ENCODE measurements at regions not wholly inside any gene's neighbourhood (a gene's known extent, or its start where the extent isn't known, plus 50 kb on each side); places are given as distances from the start of the nearest gene placed in this dataset.
"Not testable (repeated sequence)": the region's sequence is repeated elsewhere in the genome, so short reads cannot be mapped to it uniquely, and the experiment has no call there.

DNA sequence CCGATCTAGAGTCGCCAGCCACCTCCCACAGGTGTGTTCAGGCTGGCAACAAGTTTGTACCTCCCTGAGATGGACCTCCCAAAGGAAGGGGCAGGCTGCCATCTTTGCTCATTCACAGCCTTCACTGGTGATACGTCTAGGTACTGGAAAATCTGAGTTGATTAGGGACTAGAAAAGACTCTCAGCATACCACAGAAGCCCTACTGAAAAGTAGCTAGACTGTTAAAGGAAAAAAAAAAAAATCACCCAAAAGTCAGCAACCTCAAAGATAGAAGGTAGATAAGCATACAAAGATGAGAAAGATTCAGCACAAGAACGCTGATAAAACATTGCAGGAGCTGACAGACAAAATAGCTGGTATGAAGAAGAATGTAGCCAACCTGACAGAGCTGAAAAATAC lies 128.6 kb upstream of the WDR75 start:
- no peak for DNase-seq

DNA sequence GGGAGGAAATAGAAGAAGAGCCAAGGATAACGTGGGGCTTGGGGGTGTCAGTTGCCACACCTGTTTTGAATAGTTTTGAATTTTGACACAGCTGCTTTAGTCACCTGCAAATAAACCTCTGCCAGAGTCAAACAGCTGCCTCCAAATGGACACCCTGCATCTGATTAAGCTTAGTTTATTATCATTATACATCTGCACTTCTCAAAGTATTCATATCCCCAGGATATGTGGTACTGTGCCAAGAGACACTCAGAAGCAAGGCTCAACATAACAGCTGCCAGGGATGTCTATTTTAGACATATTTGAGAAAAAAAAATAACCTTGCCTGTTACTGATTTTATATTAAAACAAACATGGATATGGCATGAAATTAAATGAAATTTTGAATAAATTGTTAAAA lies 122.5 kb upstream of the WDR75 start:
- DNase-seq = no peak

DNA sequence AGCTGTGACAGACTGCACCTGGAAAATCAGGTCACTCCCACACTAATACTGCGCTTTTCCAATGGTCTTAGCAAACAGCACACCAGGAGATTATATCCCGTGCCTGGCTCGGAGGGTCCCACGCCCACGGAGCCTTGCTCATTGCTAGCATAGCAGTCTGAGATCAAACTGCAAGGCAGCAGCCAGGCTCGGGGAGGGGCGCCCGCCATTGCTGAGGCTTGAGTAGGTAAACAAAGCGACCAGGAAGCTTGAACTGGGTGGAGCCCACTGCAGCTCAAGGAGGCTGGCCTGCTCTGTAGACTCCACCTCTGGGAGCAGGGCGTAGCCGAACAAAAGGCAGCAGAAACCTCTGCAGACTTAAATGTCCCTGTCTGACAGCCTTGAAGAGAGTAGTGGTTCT lies 121.8 kb upstream of the WDR75 start:
- not testable (repeated sequence) for DNase-seq

DNA sequence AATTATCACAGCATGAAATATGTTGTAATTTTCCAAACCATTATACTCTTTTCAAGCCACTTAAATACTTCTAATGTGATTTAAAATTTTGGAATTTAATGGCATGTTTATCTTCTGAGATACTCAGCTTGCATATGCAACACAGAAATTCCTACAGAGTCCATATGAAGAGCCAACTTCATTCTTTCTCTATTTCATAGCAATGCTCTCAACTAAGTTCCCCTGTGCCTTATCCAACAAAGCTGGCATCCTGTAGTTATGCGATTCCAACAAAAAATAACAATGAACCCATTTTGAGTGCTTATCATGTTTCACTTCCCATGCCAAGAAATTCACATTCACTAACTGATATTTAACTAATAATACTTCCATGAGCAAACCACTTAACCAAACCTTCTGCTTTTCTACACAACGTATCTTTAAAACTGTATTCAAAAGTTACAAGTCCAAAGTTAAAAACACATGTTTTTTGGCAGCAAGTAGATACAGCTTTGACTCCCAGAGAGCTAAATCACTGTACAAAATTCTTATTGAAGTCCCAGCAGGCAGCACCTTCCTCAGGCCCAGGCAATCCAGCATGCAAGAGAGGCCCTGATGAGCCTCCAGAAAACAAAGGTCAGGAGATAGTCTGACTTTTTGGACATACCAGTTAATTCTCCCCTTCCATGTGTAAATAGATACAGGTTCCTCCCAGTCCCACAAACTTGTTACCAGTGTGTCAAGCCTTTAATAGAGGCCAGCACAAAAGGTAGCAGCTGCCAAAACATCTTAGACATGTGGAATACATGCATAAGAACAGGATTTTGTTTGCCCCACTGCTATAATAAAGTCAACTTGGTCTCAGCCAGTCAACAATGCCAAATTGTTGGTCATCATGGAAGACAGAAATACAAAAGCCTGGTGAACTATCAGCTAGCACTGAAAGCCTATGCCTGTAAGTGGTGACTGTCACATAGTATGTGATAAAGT lies 113.1 kb upstream of the WDR75 start:
- DNase-seq = peak; percentile 82

DNA sequence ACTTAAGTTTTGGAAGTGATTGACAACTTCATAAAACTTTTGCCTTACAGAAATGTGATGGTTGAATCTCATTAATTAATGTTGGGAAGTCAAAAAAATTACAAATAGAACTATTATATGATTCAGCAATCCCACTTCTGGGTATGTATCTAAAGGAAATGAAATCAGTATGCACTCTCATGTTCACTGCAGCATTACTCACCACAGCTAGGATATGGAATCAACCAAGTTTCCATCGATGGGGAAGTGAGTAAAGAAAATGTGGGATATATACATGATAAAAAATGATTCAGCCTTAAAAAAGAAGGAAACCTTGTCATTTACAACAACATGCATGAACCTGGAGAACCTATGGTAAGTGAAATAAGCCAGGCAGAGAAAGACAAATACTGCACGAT lies 112.4 kb upstream of the WDR75 start:
- peak; percentile 88 for DNase-seq

DNA sequence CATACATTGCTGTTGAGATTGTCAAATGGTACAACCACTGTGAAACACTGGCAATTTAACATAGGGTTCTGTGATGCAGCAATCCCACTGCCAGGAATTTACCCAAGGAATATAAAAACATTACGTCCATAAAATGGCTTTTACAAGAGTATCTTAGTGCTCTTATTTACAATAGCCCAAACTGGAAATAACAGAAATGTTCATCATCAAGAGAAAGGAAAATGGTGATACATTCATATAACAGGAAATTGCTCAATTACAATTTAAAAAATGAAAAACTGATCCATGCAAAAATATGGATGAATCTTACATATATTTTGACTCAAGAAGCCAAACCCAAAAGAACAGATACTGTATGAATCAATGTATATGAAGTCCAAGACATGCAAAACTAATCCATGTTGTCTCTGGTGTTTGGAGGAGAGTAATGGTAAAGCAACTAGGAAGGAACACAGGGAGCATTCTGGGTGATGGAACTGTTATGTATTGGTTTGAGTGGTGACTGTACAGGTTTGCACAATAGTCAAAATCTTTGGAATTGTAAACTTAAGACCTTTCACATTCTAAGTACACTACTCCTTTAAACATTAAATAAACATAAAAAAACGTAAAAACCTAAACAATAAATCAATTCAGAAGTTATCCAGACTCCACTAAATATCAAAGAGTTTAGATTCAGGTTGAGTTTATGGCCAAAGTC lies 104.8 kb upstream of the WDR75 start:
- DNase-seq = no peak

DNA sequence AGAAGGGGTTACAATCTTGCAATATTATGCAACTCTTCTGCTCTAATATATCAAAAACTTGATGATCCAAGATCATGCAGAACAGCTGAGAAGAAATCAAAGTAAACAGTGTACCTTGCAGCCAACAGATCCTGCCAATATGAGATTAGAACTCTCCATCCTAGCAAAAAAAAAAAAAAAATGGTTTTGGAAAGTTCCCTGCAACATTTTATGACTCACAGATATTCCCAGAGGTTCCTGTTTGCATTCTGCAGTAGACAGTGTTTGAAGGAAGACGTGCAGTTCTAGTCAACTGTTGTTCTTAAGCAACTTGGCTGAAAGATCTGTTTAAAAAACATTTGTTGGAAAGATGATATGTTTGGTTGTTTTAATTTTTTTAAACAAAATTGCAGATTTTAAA lies 103.6 kb upstream of the WDR75 start:
- DNase-seq = peak; percentile 72

DNA sequence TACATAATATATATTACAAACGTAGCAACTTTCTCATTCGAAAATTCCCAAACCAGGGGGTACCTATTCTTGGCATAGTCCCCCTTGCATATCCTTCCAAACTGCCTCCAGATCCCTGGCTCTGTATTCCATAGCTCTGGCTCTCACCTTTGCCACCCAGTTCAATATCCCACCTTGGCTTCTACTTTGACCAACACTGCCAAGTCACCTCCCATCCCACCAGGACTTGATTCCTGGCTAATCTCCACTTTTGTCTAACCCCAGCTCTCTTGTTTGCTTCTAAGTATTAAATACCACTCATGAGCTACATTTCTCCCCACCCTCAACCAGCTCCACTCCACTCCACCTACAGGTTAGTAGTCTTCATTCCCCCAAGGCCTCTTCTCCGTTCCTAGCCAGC lies 103.2 kb upstream of the WDR75 start:
- no peak for DNase-seq

DNA sequence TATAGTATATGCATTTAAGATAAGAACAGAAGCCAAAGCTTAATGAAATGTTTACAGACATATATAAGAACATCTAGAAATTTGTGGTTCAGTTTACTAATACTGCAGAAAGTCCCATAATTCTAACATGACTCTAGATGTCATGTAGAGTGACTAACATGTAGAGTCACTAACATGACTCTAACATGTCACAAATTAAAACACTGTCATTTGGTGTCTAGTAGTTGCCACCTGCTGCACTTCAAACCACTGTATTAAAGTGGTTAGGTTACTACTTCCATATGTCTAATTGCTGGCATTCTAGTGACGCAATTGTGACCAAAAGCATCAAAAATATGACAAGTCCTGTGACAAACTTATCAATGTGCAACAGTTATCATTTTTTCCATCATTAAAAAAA lies 100.2 kb upstream of the WDR75 start:
- no peak for DNase-seq

DNA sequence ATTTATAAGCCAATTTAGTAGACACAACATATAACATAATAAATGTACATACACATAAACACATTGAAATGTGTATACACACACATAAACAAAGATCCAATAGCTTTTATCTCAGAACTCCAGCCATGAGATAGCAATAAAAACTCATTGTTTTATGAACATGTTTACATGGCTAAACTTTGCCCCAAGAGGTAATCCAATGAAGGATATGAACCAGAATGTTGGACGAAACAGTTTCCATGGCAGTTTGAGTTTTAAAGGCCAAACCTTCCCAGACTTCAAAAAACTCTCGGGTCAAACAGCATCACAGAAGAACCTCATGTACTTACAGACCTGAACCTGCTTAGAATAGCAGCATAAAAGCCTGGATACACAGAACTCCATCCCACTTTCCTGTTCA lies 97.2 kb upstream of the WDR75 start:
- DNase-seq = no peak

DNA sequence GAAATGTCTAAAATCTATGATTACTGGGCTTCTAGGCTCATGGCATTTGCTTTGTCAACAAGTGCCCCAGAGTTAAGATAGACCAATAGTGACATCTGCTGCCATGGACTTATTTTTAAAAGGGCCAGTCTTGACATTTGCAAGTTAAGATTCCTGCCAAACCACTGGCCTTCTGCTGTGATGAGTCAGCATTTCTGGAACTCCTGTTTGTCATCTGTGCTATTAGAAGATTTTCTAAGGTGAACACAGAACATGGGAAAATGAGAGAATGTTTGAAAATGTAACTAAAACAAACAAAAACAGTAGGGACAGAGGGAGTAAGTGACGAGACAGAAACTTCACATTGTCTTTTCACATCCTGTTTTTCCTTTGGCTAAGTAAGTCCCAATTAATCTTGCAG lies 93.7 kb upstream of the WDR75 start:
- peak; percentile 96 for DNase-seq

DNA sequence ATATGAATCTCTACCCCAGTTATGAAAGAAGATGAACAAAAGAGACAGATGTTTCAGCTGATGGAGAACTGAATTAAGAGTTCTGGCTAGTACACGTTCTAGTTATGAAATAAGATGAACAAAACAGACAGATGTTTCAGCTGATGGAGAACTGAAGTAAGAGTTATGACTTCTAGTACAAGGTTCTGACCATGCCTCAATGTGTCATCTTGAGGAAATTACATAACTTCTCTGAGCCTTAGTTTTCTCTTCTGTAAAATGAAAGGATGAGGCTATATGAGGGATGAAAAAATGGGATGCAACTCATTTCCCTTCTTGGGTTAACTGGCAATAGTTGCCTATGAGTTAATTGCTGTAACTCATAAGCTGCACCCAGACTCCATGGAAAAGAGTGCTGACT lies 92.9 kb upstream of the WDR75 start:
- no peak for DNase-seq

DNA sequence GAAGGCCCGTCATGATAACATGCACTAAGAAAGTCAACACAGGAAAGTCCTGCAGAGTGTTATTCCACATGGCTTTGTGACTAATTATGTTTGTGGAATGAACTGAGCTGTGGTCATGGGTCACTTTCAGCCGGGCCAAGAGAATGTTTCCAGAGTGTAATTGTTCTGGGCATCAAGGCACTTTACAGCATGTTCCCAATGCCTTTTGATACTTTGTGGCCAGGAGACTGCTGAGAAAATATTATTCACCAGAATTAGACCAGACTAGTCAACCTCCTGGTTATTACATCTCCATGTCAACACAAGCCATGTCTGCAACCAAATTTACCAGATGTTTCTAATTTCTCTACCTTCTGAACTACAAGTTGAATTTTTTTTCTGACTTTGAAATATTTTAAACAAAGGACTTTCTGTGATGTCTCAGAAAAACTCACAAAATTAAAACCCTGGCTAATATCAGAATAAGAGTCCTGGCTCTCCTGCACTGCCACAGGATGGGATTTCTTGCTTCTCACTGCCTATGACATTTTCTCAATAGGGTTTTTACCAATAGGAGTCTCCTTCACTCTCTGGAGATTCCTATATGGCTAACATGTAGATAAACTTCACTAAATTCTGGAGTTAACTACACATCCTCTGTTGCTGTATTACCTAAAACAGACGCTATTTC lies 90.6 kb upstream of the WDR75 start:
- peak; percentile 89 for DNase-seq

DNA sequence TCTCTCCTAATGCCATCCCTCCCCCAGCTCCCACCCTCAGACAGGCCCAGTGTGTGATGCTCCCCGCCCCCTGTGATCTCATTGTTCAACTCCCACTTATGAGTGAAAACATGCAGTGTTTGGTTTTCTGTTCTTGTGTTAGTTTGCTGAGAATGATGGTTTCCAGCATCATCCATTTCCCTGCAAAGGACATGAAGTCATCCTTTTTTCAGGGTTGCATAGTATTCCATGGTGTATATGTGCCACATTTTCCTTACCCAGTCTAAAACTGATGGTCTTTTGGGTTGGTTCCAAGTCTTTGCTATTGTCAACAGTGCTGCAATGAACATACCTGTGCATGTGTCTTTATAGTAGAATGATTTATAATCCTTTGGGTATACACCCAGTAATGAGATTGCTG lies 89.3 kb upstream of the WDR75 start:
- DNase-seq = not testable (repeated sequence)

DNA sequence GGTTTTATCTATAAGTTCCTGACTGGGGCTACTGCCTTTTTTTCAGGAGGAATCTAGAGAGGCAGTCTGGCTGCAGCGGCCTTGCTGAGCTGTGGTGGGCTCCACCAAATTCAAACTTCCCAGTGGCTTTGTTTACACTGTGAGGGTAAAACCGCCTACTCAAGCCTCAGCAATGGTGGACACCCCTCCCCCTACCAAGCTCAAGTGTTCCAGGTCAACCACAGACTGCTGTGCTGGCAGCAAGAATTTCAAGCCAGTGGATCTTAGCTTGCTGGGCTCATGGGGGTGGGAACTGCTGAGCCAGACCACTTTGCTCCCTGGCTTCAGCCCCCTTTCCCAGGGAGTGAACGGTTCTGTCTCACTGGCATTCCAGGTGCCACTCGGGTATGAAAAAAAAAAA lies 83.9 kb upstream of the WDR75 start:
- peak; percentile 58 for DNase-seq

DNA sequence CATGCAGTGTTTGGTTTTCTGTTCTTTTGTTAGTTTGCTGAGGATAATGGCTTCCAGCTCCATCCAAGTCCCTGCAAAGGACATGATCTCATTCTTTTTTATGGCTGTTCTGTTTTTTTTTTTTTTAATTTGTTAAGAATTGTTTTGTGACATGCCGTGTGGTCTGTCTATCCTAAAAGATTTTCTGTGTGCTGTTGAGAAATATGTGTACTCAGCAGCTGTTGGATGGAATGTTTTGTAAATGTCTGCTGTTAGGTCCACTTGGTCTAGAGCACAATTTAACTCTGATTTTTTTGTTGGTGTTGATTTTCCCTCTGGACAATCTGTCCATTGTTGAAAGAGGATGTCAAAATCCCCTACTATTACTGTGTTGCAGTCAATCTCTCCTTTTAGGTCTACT lies 80.4 kb upstream of the WDR75 start:
- DNase-seq = no peak

DNA sequence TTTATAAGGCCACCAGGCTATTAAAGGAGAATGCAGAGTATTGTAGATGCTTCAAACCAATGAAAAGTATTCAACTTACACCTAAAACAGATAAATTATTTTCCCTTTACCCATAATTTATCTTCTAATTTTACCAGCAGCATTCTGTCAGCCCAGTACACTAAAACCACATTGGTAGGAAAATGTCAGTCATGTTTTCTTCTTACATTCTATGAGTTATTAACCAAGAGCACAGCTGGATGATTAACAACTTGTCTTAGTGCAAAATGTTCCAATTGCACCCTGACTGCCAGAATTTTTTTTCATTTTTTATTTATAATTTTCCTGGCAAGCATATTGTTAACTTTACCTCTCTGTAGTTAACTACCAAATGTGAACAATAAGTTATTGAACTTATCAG lies 79.0 kb upstream of the WDR75 start:
- DNase-seq = no peak

DNA sequence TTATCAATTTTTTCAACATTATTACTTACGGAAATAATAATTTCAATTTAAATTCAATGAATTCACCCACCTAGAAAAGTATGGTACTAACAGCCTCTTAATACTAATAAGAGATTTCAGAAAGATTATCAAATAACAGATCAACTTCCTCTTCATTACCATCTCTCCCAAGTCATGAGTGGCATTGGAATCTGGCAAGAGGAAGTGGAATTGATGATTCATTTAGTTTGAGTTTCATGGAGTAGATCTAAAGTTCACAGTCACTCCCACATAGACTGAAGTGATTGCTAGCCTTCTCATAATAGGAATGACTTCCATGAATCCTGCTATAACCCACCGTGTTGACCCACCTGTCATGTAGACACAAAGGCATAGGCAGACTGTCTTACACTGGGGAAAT lies 77.7 kb upstream of the WDR75 start:
- DNase-seq = peak; percentile 73

DNA sequence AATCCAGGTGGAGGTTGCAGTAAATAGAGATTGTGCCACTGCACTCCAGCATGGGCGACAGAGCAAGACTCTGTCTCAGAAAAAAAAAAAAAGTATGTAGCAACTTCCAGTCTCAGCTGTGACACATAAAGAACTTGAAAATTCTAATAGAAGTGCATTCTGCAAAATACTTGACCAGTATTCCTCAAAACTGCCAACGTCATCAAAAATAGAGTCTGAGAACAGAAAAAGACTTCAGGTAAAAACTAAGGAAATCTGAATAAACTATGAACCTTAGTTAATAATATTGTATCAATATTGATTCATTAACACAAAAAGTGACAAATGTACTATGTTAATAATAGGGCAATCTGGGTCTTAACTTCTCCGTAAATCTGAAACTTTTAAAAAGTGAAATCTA lies 76.7 kb upstream of the WDR75 start:
- DNase-seq = no peak

DNA sequence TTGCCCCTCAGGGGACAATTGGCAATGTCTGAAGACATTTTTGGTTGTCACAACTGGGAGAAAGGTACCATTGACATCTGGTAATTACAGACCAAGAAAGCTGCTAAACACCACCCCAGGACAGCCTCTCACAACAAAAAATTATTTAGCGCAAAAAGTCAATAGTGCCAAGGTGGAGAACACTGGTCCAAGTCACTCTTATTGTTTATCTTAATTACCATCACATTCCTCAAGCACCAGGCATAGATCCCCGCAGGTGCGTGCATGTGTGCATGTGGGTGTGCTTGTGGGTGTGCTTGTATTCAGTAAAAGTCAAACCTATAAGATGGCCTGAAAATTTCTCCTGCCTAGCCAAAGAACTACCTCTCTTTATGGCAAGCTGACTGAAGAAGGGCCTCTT lies 74.9 kb upstream of the WDR75 start:
- DNase-seq = no peak

DNA sequence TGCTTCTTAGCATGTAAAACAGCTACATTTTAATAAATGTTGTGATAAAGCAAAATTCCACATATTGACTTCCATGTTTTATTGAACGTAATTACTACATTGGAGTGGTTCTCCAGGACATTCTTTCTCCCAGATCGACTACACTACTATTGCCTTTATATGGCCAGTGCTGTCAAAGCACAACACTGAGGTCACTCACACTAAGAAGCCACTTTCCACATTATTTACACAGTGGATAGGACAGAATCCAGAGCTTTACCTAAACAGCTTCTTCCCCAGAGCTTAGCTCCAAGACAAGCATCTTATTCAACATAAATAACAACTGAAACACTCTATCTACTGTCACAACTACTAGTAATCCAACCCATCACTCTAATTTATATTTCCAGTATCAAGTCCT lies 73.9 kb upstream of the WDR75 start:
- no peak for DNase-seq

DNA sequence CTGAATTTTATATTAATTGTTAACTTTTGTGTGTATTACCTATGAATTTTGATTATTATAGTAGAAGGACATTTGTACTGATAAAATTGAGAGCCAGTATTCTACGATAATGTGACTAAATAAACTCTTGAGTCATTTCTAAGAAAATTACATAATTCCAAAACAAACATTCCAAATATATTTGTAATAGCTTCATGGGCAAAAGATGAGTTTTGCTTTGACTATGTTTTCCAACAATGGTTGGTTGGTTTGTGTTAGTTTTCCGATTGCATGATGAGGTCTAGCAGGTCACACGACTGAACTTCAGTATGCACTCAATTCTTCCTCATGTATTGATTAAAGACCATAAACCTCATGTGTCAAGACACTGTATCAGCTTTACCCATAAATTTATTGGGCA lies 71.7 kb upstream of the WDR75 start:
- peak; percentile 74 for DNase-seq

DNA sequence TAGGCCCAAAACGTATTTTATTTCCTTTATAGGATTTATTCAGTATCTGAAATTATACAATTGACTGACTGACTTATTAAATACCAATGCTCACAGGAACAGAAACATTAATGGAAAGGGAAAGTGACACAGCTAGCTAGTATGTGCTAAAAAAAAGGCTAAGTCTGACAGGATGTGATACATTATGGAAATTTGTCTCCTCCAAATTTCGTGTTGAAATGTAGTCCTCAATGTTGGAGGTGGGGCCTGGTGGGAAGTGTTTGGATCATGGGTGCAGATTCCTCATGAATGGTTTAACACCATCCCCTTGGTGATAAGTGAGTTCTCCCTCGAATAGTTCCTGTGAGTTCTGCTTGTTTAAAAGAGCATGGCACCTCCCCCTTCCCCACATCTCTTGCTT lies 70.6 kb upstream of the WDR75 start:
- DNase-seq = peak; percentile 92

Data from fibroblast of skin of right biceps (primary cell).